Adrenal gland (tissue), 9 donors: ENCODE measurements at regions not wholly inside any gene's neighbourhood (a gene's known extent, or its start where the extent isn't known, plus 50 kb on each side); places are given as distances from the start of the nearest gene placed in this dataset.

Experiments used
- DNase-seq, 7 donors: peaks; one replicate each; pipeline ENCODE4 v3.0.0-alpha.2; 2019 to 2020
- H3K27ac ChIP-seq, 5 donors: fragments of 200-600 bp; sonication (generic) in 4 of 5; 1 replicate in 3 of 5; 2 replicates in 2 of 5; pipeline versions ENCODE4 v1.5.1 to v1.8.0; 2016 to 2020; ENCODE audit warnings: mild to moderate bottlenecking in 1 of 5
- H3K27me3 ChIP-seq: fragments of 200-600 bp; 2 replicates; pipeline ENCODE4 v1.8.0; 2021
- H3K36me3 ChIP-seq, 2 donors: fragments of 200-600 bp; replicated peaks in 1 of 2; 1 replicate in 1 of 2; 2 replicates in 1 of 2; pipeline versions ENCODE4 v1.5.1 to v1.8.0; 2018 to 2022
- H3K4me1 ChIP-seq, 2 donors: fragments of 200-600 bp; replicated peaks in 1 of 2; 1 replicate in 1 of 2; 2 replicates in 1 of 2; pipeline versions ENCODE4 v1.5.1 to v1.8.0; 2018 to 2021
- H3K4me3 ChIP-seq, 4 donors: fragments of 200-600 bp; sonication (generic) in 3 of 4; one replicate each; pipeline ENCODE4 v1.5.1; 2016 to 2018
- H3K9me3 ChIP-seq, 3 donors: fragments of 200-600 bp; sonication (generic) in 1 of 3; replicated peaks in 1 of 3; 1 replicate in 2 of 3; 2 replicates in 1 of 3; pipeline versions ENCODE4 v1.5.1 to v1.8.0; 2016 to 2021
- CTCF ChIP-seq, 6 experiments: fragments of 450-650 bp in 4 of 6; fragments of 200-600 bp in 2 of 6; sonication (generic) in 1 of 6; IDR thresholded peaks; 1 replicate in 5 of 6; 2 replicates in 1 of 6; pipeline versions ENCODE4 v1.5.1 to v1.8.0; 2016 to 2021; ENCODE audit warnings: antibody characterized with exemption in 6 of 6, mild to moderate bottlenecking in 2 of 6, moderate library complexity in 1 of 6
- POLR2A ChIP-seq, 2 donors: fragments of 450-650 bp; IDR thresholded peaks; one replicate each; pipeline ENCODE4 v1.6.1; 2017; ENCODE audit warnings: antibody characterized with exemption in 2 of 2, mild to moderate bottlenecking in 2 of 2, moderate library complexity in 1 of 2
- WGBS, 4 donors: extraction: QIAGEN DNeasy Blood & Tissue Kit in 2 of 4; methylation state at CpG; one replicate each; pipeline versions ENCODE4 v1.1.5 to v1.1.7; 2013 to 2017; 5-methylcytosine and 5-hydroxymethylcytosine counted together
- intact Hi-C, 2 donors: fragments of 100-400 bp; cut with DNase I; formaldehyde crosslinking; loops; one replicate each; pipeline versions ENCODE4 v1.14.1 to v1.15.0; 2022 to 2023
- donor health status: healthy with polysubstance abuse.
- donor health status: Bipolar disorder and iron deficiency.
- donor health status: DM: yes; HTN: yes; CAD: no.
- donor health status: DM: no; HTN: no; CAD: no.
- donor health status: DM: no; HTN: no; CAD: no.

- no peak for DNase-seq
- no peaks in the 10 kb centered on the region for H3K9me3 ChIP-seq
- no peaks in the 10 kb centered on the region for H3K36me3 ChIP-seq
- H3K4me1 ChIP-seq: no peaks in the 10 kb centered on the region
- no peak overlapping the region for H3K4me3 ChIP-seq
- 67 to 81% (median 75%) methylated on average over 5 of the region's 5 CpGs for WGBS, 4 donors
- no peaks in the 10 kb centered on the region for H3K27me3 ChIP-seq
- H3K27ac ChIP-seq: no peak overlapping the region
- intact Hi-C loops: no loop called here
- TF ChIP-seq POLR2A (IDR thresholded peaks at IDR 0.05) (no peak), CTCF (IDR thresholded peaks at IDR 0.05) (no peak)
These were observed 855.9 kb downstream of the GRID1 start for GRCh38 chr10:85510682-85511081.

- H3K27ac ChIP-seq: no peak overlapping the region
- no peaks in the 10 kb centered on the region for H3K9me3 ChIP-seq
- no peak for DNase-seq
- WGBS, 4 donors: 76 to 82% (median 80%) methylated on average over 1 of the region's 1 CpG
- no peak for TF ChIP-seq CTCF (IDR thresholded peaks at IDR 0.05)
- no peak for TF ChIP-seq POLR2A (IDR thresholded peaks at IDR 0.05)
- H3K36me3 ChIP-seq: no peaks in the 10 kb centered on the region
- no peak overlapping the region for H3K4me3 ChIP-seq
- no peaks in the 10 kb centered on the region for H3K27me3 ChIP-seq
- H3K4me1 ChIP-seq: no peaks in the 10 kb centered on the region
- intact Hi-C loops: no loop called here
These were observed 853.2 kb downstream of the GRID1 start for GRCh38 chr10:85513436-85513835.

- Histone ChIP-seq H3K9me3 (no peaks in the 10 kb centered on the region), H3K27me3 (no peaks in the 10 kb centered on the region), H3K36me3 (no peaks in the 10 kb centered on the region), H3K27ac (no peak overlapping the region), H3K4me1 (no peaks in the 10 kb centered on the region), H3K4me3 (no peak overlapping the region)
- DNase-seq: no peak
- intact Hi-C loops: no loop called here
- WGBS, 4 donors: 68 to 87% (median 80%) methylated on average over 4 of the region's 4 CpGs
- TF ChIP-seq CTCF (IDR thresholded peaks at IDR 0.05) (no peak), POLR2A (IDR thresholded peaks at IDR 0.05) (no peak)
These were observed 851.3 kb downstream of the GRID1 start for GRCh38 chr10:85515316-85515715.

- intact Hi-C loops: no loop called here
- H3K36me3 ChIP-seq: no peaks in the 10 kb centered on the region
- no peaks in the 10 kb centered on the region for H3K4me1 ChIP-seq
- H3K27ac ChIP-seq: no peak overlapping the region
- DNase-seq: no peak
- TF ChIP-seq POLR2A (IDR thresholded peaks at IDR 0.05) (no peak), CTCF (IDR thresholded peaks at IDR 0.05) (no peak)
- no peaks in the 10 kb centered on the region for H3K9me3 ChIP-seq
- 78 to 89% (median 80%) methylated on average over 5 of the region's 5 CpGs for WGBS, 4 donors
- no peak overlapping the region for H3K4me3 ChIP-seq
- H3K27me3 ChIP-seq: no peaks in the 10 kb centered on the region
These were observed 842.5 kb downstream of the GRID1 start for GRCh38 chr10:85524001-85524666.
